CD14-positive monocyte (primary cell): ENCODE measurements at regions not wholly inside any gene's neighbourhood (a gene's known extent, or its start where the extent isn't known, plus 50 kb on each side); places are given as distances from the start of the nearest gene placed in this dataset.

ENCODE experiments used
- DNase-seq, 3 donors: peaks; one replicate each; pipeline ENCODE4 v3.0.0-alpha.2; 2011 to 2022
- H2AFZ ChIP-seq: 2 replicates; pipeline ENCODE4 v1.6.0; 2012; ENCODE audit warnings: mild to moderate bottlenecking, low read depth, low read length, inconsistent platforms; ENCODE audit not compliant: insufficient read depth, poor library complexity, severe bottlenecking
- H3K27ac ChIP-seq, 2 donors: 1 replicate in 1 of 2; 2 replicates in 1 of 2; pipeline ENCODE4 v1.5.1; 2012 to 2013; ENCODE audit warnings: low read length in 2 of 2, control low read depth in 1 of 2, inconsistent platforms in 1 of 2, low read depth in 1 of 2, mild to moderate bottlenecking in 1 of 2
- H3K27me3 ChIP-seq, 2 donors: one replicate each; pipeline versions ENCODE4 v1.6.0 to v1.6.1; 2011 to 2013; ENCODE audit warnings: low read length in 2 of 2; ENCODE audit not compliant: control insufficient read depth in 2 of 2, insufficient read depth in 2 of 2
- H3K36me3 ChIP-seq, 2 donors: replicated peaks in 1 of 2; 1 replicate in 1 of 2; 2 replicates in 1 of 2; pipeline versions ENCODE4 v1.5.1 to v1.6.1; 2012 to 2013; ENCODE audit warnings: low read length in 2 of 2, control low read depth in 1 of 2, inconsistent platforms in 1 of 2, mild to moderate bottlenecking in 1 of 2; ENCODE audit not compliant: insufficient read depth in 2 of 2, control insufficient read depth in 1 of 2
- H3K4me1 ChIP-seq, 2 donors: 1 replicate in 1 of 2; 2 replicates in 1 of 2; pipeline versions ENCODE4 v1.5.1 to v1.6.1; 2012 to 2013; ENCODE audit warnings: low read length in 2 of 2, control low read depth in 1 of 2, inconsistent platforms in 1 of 2, mild to moderate bottlenecking in 1 of 2, moderate library complexity in 1 of 2; ENCODE audit not compliant: insufficient read depth in 2 of 2, control insufficient read depth in 1 of 2
- H3K4me2 ChIP-seq: replicated peaks from 2 replicates; pipeline ENCODE3; 2012; ENCODE audit warnings: low read length, moderate library complexity, mild to moderate bottlenecking; ENCODE audit not compliant: poor library complexity, severe bottlenecking; ENCODE audit errors: extremely low read depth
- H3K4me3 ChIP-seq, 3 experiments: fragments of 200-600 bp in 1 of 3; sonication (generic) in 1 of 3; replicated peaks in 1 of 3; 1 replicate in 2 of 3; 2 replicates in 1 of 3; pipeline ENCODE4 v1.5.1; 2011 to 2013; ENCODE audit warnings: low read length in 3 of 3, mild to moderate bottlenecking in 3 of 3, control low read depth in 2 of 3, low read depth in 2 of 3, inconsistent platforms in 1 of 3, moderate library complexity in 1 of 3
- H3K79me2 ChIP-seq: 2 replicates; pipeline ENCODE4 v1.6.0; 2012; ENCODE audit warnings: mild to moderate bottlenecking, control low read depth, inconsistent platforms, low read length, moderate library complexity; ENCODE audit not compliant: insufficient read depth
- H3K9ac ChIP-seq: 2 replicates; pipeline ENCODE4 v1.6.0; 2017; ENCODE audit warnings: low read length, mild to moderate bottlenecking; ENCODE audit not compliant: insufficient read depth, poor library complexity, severe bottlenecking
- H3K9me3 ChIP-seq, 2 donors: replicated peaks in 1 of 2; 1 replicate in 1 of 2; 2 replicates in 1 of 2; pipeline versions ENCODE4 v1.5.1 to v1.6.1; 2012 to 2013; ENCODE audit warnings: low read length in 2 of 2, control low read depth in 1 of 2; ENCODE audit not compliant: control insufficient read depth in 1 of 2, insufficient read depth in 1 of 2
- H4K20me1 ChIP-seq: 2 replicates; pipeline ENCODE4 v1.6.0; 2012; ENCODE audit warnings: mild to moderate bottlenecking, low read length, control low read depth, moderate library complexity; ENCODE audit not compliant: insufficient read depth
- H3K27ac Mint-ChIP-seq, 7 donors: one replicate each; pipeline ENCODE4 v1.8.0; 2020; ENCODE audit warnings: mild to moderate bottlenecking in 7 of 7, mixed read lengths in 7 of 7, moderate library complexity in 6 of 7, inconsistent platforms in 2 of 7
- H3K27me3 Mint-ChIP-seq, 3 donors: one replicate each; pipeline ENCODE4 v1.8.0; 2021 to 2022; ENCODE audit warnings: low read depth in 3 of 3, mild to moderate bottlenecking in 3 of 3, mixed read lengths in 3 of 3, moderate library complexity in 3 of 3, inconsistent platforms in 1 of 3
- H3K36me3 Mint-ChIP-seq, 2 donors: one replicate each; pipeline ENCODE4 v1.8.0; 2020; ENCODE audit warnings: mixed read lengths in 2 of 2, inconsistent platforms in 1 of 2, mild to moderate bottlenecking in 1 of 2
- H3K4me1 Mint-ChIP-seq: one replicate; pipeline ENCODE4 v1.8.0; 2020; ENCODE audit warnings: mild to moderate bottlenecking, mixed read lengths
- H3K4me3 Mint-ChIP-seq, 2 donors: one replicate each; pipeline ENCODE4 v1.8.0; 2020; ENCODE audit warnings: mild to moderate bottlenecking in 2 of 2, mixed read lengths in 2 of 2, moderate library complexity in 1 of 2
- H3K9me3 Mint-ChIP-seq, 7 donors: one replicate each; pipeline ENCODE4 v1.8.0; 2020 to 2022; ENCODE audit warnings: mixed read lengths in 7 of 7, mild to moderate bottlenecking in 6 of 7, moderate library complexity in 6 of 7, inconsistent platforms in 2 of 7
- CTCF ChIP-seq: fragments of 200-600 bp; IDR thresholded peaks from one replicate; pipeline ENCODE4 v1.8.0; 2022; ENCODE audit warnings: antibody characterized with exemption, mild to moderate bottlenecking
- WGBS: methylation state at CpG from one replicate; pipeline ENCODE4 v1.1.5; 2013; ENCODE audit warnings: missing lambda C conversion rate; ENCODE audit not compliant: insufficient coverage; 5-methylcytosine and 5-hydroxymethylcytosine counted together
- intact Hi-C, 2 donors: fragments of 100-400 bp; cut with micrococcal nuclease; formaldehyde crosslinking; loops; one replicate each; pipeline versions ENCODE4 v1.15.0 to v1.15.1; 2023

GRCh38 chr6:169156108-169156792, 97.4 kb downstream of the THBS2 start:
- TF ChIP-seq CTCF, result no peak
- H3K9ac ChIP-seq, result no peak overlapping the region
- DNase-seq, result no peak
- H3K9me3 ChIP-seq, result peaks cover 0 to 6% of the 10 kb centered on the region in 2 donors
- no peak overlapping the region for H3K4me3 ChIP-seq
- no peaks in the 10 kb centered on the region for H3K79me2 ChIP-seq
- no peak overlapping the region for H2AFZ ChIP-seq
- no peaks in the 10 kb centered on the region for H3K36me3 Mint-ChIP-seq
- H3K4me3 Mint-ChIP-seq, result no peak overlapping the region
- peaks cover 9% of the 10 kb centered on the region for H3K4me1 Mint-ChIP-seq
- H4K20me1 ChIP-seq, result no peaks in the 10 kb centered on the region
- H3K27ac ChIP-seq, result no peak overlapping the region
- H3K36me3 ChIP-seq, result no peaks in the 10 kb centered on the region
- 91% methylated on average over 16 of the region's 17 CpGs for WGBS
- H3K27ac Mint-ChIP-seq, result peak overlapping the region in 1 of 7 donors; percentile 14
- H3K27me3 Mint-ChIP-seq, result peaks cover 0 to 1% (median 1%) of the 10 kb centered on the region in 3 donors
- no peaks in the 10 kb centered on the region for H3K27me3 ChIP-seq
- intact Hi-C loops, result no loop called here
- no peak overlapping the region for H3K4me2 ChIP-seq
- H3K4me1 ChIP-seq, result no peaks in the 10 kb centered on the region
- H3K9me3 Mint-ChIP-seq, result peaks cover 2 to 11% (median 4%) of the 10 kb centered on the region in 7 donors

GRCh38 chr6:169155481-169155880, 98.2 kb downstream of the THBS2 start:
- no peak overlapping the region for H3K27ac Mint-ChIP-seq
- Histone ChIP-seq H3K4me1 (no peaks in the 10 kb centered on the region), H3K27ac (no peak overlapping the region), H3K4me2 (no peak overlapping the region), H3K9ac (no peak overlapping the region), H3K4me3 (no peak overlapping the region), H3K36me3 (no peaks in the 10 kb centered on the region), H2AFZ (no peak overlapping the region), H4K20me1 (no peaks in the 10 kb centered on the region), H3K27me3 (no peaks in the 10 kb centered on the region), H3K79me2 (no peaks in the 10 kb centered on the region), H3K9me3 (peaks cover 0 to 8% of the 10 kb centered on the region in 2 donors)
- peaks cover 0 to 1% (median 1%) of the 10 kb centered on the region in 3 donors for H3K27me3 Mint-ChIP-seq
- intact Hi-C loops, result no loop called here
- peaks cover 3 to 13% (median 9%) of the 10 kb centered on the region in 7 donors for H3K9me3 Mint-ChIP-seq
- no peaks in the 10 kb centered on the region for H3K36me3 Mint-ChIP-seq
- peaks cover 2% of the 10 kb centered on the region for H3K4me1 Mint-ChIP-seq
- WGBS, result 100% methylated on average over 7 of the region's 7 CpGs
- no peak overlapping the region for H3K4me3 Mint-ChIP-seq
- no peak for TF ChIP-seq CTCF
- DNase-seq, result no peak
